GM06990 (cell line): ENCODE measurements at regions not wholly inside any gene's neighbourhood (a gene's known extent, or its start where the extent isn't known, plus 50 kb on each side); places are given as distances from the start of the nearest gene placed in this dataset.

Experiments used
- DNase-seq: peaks from one replicate; pipeline ENCODE4 v3.0.0-alpha.2; 2011; ENCODE audit not compliant: insufficient read length; ENCODE audit errors: extremely low read depth
- H3K27me3 ChIP-seq: replicated peaks from 2 replicates; pipeline ENCODE4 v1.6.0; 2011; ENCODE audit warnings: low read length; ENCODE audit not compliant: control insufficient read depth, insufficient read depth
- H3K36me3 ChIP-seq: 2 replicates; pipeline ENCODE4 v1.5.1; 2011; ENCODE audit warnings: low read length; ENCODE audit not compliant: control insufficient read depth, insufficient read depth
- H3K4me3 ChIP-seq: replicated peaks from 2 replicates; pipeline ENCODE4 v1.5.1; 2011; ENCODE audit warnings: low read depth, mild to moderate bottlenecking, control low read depth, low read length
- TF ChIP-seq, protein P1 (sequence below): IDR thresholded peaks from 2 replicates; pipeline ENCODE4 v1.5.1; 2011; ENCODE audit warnings: low read length, control low read depth, mild to moderate bottlenecking, inconsistent platforms; ENCODE audit not compliant: insufficient read depth, poor library complexity, severe bottlenecking

DNA sequence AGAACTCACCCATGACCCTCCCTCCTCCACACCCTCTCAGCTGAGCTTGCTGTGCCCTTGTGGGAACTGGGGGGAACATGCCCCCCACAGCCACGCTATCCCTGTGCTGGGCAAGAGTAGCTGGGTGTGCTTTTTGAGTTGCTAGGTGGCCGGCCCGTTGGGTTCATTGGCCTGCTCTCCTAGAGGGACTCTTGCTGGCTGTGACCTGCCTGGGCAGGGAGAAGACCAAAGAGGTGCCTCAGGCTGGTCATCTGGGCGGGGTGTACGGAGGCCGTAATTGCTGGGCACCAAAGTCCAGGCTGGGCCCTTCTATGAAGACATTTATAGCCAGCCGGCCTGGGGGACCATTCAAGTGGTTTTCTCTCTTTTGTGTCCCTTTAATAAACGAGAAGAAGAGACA is 138.3 kb upstream of the ZBTB40 start:
- TF ChIP-seq, protein P1, sequence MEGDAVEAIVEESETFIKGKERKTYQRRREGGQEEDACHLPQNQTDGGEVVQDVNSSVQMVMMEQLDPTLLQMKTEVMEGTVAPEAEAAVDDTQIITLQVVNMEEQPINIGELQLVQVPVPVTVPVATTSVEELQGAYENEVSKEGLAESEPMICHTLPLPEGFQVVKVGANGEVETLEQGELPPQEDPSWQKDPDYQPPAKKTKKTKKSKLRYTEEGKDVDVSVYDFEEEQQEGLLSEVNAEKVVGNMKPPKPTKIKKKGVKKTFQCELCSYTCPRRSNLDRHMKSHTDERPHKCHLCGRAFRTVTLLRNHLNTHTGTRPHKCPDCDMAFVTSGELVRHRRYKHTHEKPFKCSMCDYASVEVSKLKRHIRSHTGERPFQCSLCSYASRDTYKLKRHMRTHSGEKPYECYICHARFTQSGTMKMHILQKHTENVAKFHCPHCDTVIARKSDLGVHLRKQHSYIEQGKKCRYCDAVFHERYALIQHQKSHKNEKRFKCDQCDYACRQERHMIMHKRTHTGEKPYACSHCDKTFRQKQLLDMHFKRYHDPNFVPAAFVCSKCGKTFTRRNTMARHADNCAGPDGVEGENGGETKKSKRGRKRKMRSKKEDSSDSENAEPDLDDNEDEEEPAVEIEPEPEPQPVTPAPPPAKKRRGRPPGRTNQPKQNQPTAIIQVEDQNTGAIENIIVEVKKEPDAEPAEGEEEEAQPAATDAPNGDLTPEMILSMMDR, result no peak
- Histone ChIP-seq H3K4me3 (no peak overlapping the region), H3K36me3 (no peaks in the 10 kb centered on the region), H3K27me3 (no peaks in the 10 kb centered on the region)
- DNase-seq, result no peak

- Histone ChIP-seq H3K36me3 (no peaks in the 10 kb centered on the region), H3K4me3 (no peak overlapping the region), H3K27me3 (no peaks in the 10 kb centered on the region; the same call in 1 of the 2 replicates)
- TF ChIP-seq, protein P1, result no peak
- DNase-seq, result no peak
Measured at GRCh38 chr1:22314706-22315105, 136.9 kb upstream of the ZBTB40 start.

- TF ChIP-seq, protein P1, result no peak
- DNase-seq, result no peak
- Histone ChIP-seq H3K36me3 (no peaks in the 10 kb centered on the region), H3K4me3 (no peak overlapping the region), H3K27me3 (peaks cover 3% of the 10 kb centered on the region)
Measured at GRCh38 chr1:22315315-22316078, 136.2 kb upstream of the ZBTB40 start.

GRCh38 chr1:22317231-22317919 is 134.3 kb upstream of the ZBTB40 start:
- Histone ChIP-seq H3K4me3 (no peak overlapping the region), H3K36me3 (no peaks in the 10 kb centered on the region), H3K27me3 (peaks cover 3% of the 10 kb centered on the region)
- no peak for DNase-seq
- TF ChIP-seq, protein P1, result peak; percentile 79

DNA sequence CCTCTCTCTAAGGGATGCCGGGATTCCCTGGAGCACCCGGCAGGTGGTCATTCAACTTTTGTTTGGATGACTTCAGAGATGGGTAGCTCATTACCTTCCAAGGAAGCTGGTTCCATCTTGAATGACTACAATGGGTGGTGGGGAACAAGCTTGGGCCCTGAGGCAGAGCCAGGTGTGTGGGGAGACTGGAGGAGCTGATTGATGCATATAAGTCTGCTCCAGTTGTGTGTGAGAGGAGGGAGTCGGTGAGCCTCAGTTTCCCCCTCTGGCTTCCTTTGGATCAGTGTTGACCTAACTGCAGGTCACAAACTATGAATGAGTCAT is 133.8 kb upstream of the ZBTB40 start:
- no peak for DNase-seq
- Histone ChIP-seq H3K36me3 (no peaks in the 10 kb centered on the region), H3K27me3 (peaks cover 3% of the 10 kb centered on the region), H3K4me3 (no peak overlapping the region)
- TF ChIP-seq, protein P1, result no peak
